Right lobe of liver (tissue), 6 donors: ENCODE measurements at regions not wholly inside any gene's neighbourhood (a gene's known extent, or its start where the extent isn't known, plus 50 kb on each side); places are given as distances from the start of the nearest gene placed in this dataset.

Experiments
- ATAC-seq, 4 donors: fragments of 200-7000 bp; cut with Tn5 transposase; one replicate each; pipeline ENCODE4 v1.9.1; 2020; ENCODE audit warnings: mild to moderate bottlenecking in 4 of 4, moderate library complexity in 4 of 4
- DNase-seq, 3 donors: peaks; one replicate each; pipeline ENCODE4 v3.0.0-alpha.2; 2020
- H3K27ac ChIP-seq, 3 donors: fragments of 200-600 bp; one replicate each; pipeline ENCODE4 v1.8.0; 2022
- H3K27me3 ChIP-seq, 2 donors: fragments of 200-600 bp; one replicate each; pipeline ENCODE4 v1.8.0; 2022
- H3K36me3 ChIP-seq, 4 donors: fragments of 200-600 bp; sonication (generic) in 1 of 4; one replicate each; pipeline versions ENCODE4 v1.5.1 to v1.8.0; 2017 to 2022; ENCODE audit warnings: control low read depth in 1 of 4
- H3K4me1 ChIP-seq, 4 donors: fragments of 200-600 bp; sonication (generic) in 1 of 4; one replicate each; pipeline versions ENCODE4 v1.5.1 to v1.8.0; 2017 to 2022; ENCODE audit warnings: control low read depth in 1 of 4
- H3K4me3 ChIP-seq, 3 donors: fragments of 200-600 bp; one replicate each; pipeline ENCODE4 v1.8.0; 2022
- H3K9me3 ChIP-seq, 4 donors: fragments of 200-600 bp; sonication (generic) in 1 of 4; one replicate each; pipeline versions ENCODE4 v1.5.1 to v1.8.0; 2017 to 2022; ENCODE audit warnings: control low read depth in 1 of 4
- POLR2A ChIP-seq: fragments of 450-650 bp; IDR thresholded peaks from one replicate; pipeline ENCODE4 v1.6.1; 2017; ENCODE audit warnings: antibody characterized with exemption, mild to moderate bottlenecking
- whole genome bisulfite sequencing: methylation state at CpG from one replicate; pipeline ENCODE4 v1.1.6; 2018; ENCODE audit warnings: low coverage, low lambda C conversion rate; ENCODE audit not compliant: insufficient coverage; ENCODE audit errors: missing lambda C conversion rate; 5-methylcytosine and 5-hydroxymethylcytosine counted together
- intact Hi-C, 2 donors: fragments of 100-400 bp; cut with DNase I; formaldehyde crosslinking; loops; one replicate each; pipeline versions ENCODE4 v1.11.2 to v1.14.1; 2022
- TF ChIP-seq, protein P1 (sequence below), 4 donors: fragments of 200-600 bp in 3 of 4; fragments of 450-650 bp in 1 of 4; IDR thresholded peaks; one replicate each; pipeline versions ENCODE4 v1.5.1 to v1.8.0; 2016 to 2022; ENCODE audit warnings: antibody characterized with exemption in 4 of 4, mild to moderate bottlenecking in 2 of 4
- donor health status: DM: no; HTN: yes; CAD: no.
- donor health status: DM: no; HTN: no; CAD: no.
- donor health status: DM: no; HTN: no; CAD: no.
- donor health status: DM: no; HTN: yes; CAD: no.
- donor health status: DM: no; HTN: yes; CAD: no.

DNA sequence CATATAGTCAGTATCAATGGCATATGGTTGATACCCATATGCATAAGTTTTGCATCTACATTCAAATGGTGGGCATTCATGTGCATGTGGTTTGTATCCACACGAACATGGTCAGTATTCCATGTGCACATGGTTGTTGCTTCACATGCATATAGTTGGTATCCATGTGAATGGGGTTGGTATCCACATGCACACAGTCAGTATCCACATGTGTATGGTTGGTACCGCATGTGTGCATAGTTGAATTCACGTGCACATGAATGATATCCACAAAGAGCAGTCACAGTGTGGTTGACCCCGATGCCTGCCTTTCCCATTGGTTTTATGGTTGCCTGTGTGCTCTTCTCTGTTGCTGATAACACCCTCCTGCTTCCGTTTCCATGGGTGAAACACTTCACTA lies 427.9 kb downstream of the STIM2 start:
- Histone ChIP-seq H3K4me3 (no peak overlapping the region), H3K36me3 (no peaks in the 10 kb centered on the region), H3K27me3 (no peaks in the 10 kb centered on the region), H3K4me1 (no peaks in the 10 kb centered on the region), H3K27ac (no peak overlapping the region), H3K9me3 (no peaks in the 10 kb centered on the region)
- no peak for TF ChIP-seq POLR2A
- TF ChIP-seq, protein P1, sequence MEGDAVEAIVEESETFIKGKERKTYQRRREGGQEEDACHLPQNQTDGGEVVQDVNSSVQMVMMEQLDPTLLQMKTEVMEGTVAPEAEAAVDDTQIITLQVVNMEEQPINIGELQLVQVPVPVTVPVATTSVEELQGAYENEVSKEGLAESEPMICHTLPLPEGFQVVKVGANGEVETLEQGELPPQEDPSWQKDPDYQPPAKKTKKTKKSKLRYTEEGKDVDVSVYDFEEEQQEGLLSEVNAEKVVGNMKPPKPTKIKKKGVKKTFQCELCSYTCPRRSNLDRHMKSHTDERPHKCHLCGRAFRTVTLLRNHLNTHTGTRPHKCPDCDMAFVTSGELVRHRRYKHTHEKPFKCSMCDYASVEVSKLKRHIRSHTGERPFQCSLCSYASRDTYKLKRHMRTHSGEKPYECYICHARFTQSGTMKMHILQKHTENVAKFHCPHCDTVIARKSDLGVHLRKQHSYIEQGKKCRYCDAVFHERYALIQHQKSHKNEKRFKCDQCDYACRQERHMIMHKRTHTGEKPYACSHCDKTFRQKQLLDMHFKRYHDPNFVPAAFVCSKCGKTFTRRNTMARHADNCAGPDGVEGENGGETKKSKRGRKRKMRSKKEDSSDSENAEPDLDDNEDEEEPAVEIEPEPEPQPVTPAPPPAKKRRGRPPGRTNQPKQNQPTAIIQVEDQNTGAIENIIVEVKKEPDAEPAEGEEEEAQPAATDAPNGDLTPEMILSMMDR (IDR thresholded peaks at IDR 0.05): no peak
- DNase-seq (no peak), ATAC-seq (no peak)
- intact Hi-C loops: no loop called here
- WGBS: 22% methylated on average over 3 of the region's 5 CpGs

- intact Hi-C loops: no loop called here
- WGBS: 28% methylated on average over 3 of the region's 3 CpGs
- TF ChIP-seq POLR2A: no peak
- TF ChIP-seq, protein P1 (IDR thresholded peaks at IDR 0.05): no peak
These were observed 429.1 kb downstream of the STIM2 start for GRCh38 chr4:27289704-27290103.

GRCh38 chr4:27293831-27294230 lies 433.2 kb downstream of the STIM2 start:
- intact Hi-C loops: no loop called here
- H3K9me3 ChIP-seq: no peaks in the 10 kb centered on the region
- ATAC-seq (no peak), DNase-seq (no peak)
- no peaks in the 10 kb centered on the region for H3K4me1 ChIP-seq
- WGBS: 47% methylated on average over 4 of the region's 4 CpGs
- H3K4me3 ChIP-seq: no peak overlapping the region
- TF ChIP-seq POLR2A: no peak
- TF ChIP-seq, protein P1 (IDR thresholded peaks at IDR 0.05): no peak
- H3K27me3 ChIP-seq: no peaks in the 10 kb centered on the region
- no peaks in the 10 kb centered on the region for H3K36me3 ChIP-seq
- H3K27ac ChIP-seq: no peak overlapping the region

More at GRCh38 chr4:27289704-27290103, 429.1 kb downstream of the STIM2 start:
- DNase-seq (no peak), ATAC-seq (no peak)
- Histone ChIP-seq H3K4me1 (no peaks in the 10 kb centered on the region), H3K9me3 (no peaks in the 10 kb centered on the region), H3K27ac (no peak overlapping the region), H3K36me3 (no peaks in the 10 kb centered on the region), H3K27me3 (no peaks in the 10 kb centered on the region), H3K4me3 (no peak overlapping the region)

GRCh38 chr4:27304751-27305150 lies 444.1 kb downstream of the STIM2 start:
- H3K27me3 ChIP-seq: no peaks in the 10 kb centered on the region
- no peak for ATAC-seq
- WGBS: 25% methylated on average over 1 of the region's 1 CpG
- H3K4me1 ChIP-seq: no peaks in the 10 kb centered on the region
- H3K9me3 ChIP-seq: no peaks in the 10 kb centered on the region
- no peak overlapping the region for H3K27ac ChIP-seq
- no peak for TF ChIP-seq POLR2A
- TF ChIP-seq, protein P1 (IDR thresholded peaks at IDR 0.05): no peak
- no peak for DNase-seq
- H3K36me3 ChIP-seq: no peaks in the 10 kb centered on the region
- intact Hi-C loops: no loop called here
- H3K4me3 ChIP-seq: no peak overlapping the region

- ATAC-seq (no peak), DNase-seq (no peak)
- Histone ChIP-seq H3K4me1 (no peaks in the 10 kb centered on the region), H3K4me3 (no peak overlapping the region), H3K27me3 (no peaks in the 10 kb centered on the region), H3K9me3 (no peaks in the 10 kb centered on the region), H3K27ac (no peak overlapping the region), H3K36me3 (no peaks in the 10 kb centered on the region)
- WGBS: 0% methylated on average over 1 of the region's 1 CpG
- intact Hi-C loops: no loop called here
- TF ChIP-seq POLR2A: no peak
- TF ChIP-seq, protein P1 (IDR thresholded peaks at IDR 0.05): no peak
These were observed 444.6 kb downstream of the STIM2 start for GRCh38 chr4:27305246-27305645.
